CD4-positive, alpha-beta T cell treated with Interleukin-1 beta for 1 hour (primary cell): ENCODE measurements at regions not wholly inside any gene's neighbourhood (a gene's known extent, or its start where the extent isn't known, plus 50 kb on each side); places are given as distances from the start of the nearest gene placed in this dataset.

Experiments
- DNase-seq, 2 donors: peaks; one replicate each; pipeline ENCODE4 v3.0.0-alpha.2; 2020 to 2022

DNA sequence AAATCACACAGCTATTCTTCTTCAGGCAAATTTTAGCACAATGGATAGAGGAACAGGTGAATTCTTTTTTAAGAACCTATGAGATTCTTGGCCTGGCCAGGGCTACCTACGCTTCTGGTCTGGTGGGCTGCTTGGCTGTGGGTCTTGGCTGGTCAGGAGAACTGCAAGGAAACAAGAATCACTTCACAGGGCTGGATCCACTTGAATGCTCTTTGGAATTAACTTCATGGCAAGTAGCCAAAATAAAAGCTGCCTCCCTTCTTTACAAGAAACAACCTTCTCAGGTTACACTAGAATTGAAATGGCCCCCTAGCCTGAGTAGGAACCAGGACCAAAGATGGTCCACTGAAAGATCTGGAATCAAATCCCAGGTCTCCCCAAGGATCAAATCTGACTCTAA, 519.1 kb downstream of the IQCM start:
- no peak for DNase-seq

DNA sequence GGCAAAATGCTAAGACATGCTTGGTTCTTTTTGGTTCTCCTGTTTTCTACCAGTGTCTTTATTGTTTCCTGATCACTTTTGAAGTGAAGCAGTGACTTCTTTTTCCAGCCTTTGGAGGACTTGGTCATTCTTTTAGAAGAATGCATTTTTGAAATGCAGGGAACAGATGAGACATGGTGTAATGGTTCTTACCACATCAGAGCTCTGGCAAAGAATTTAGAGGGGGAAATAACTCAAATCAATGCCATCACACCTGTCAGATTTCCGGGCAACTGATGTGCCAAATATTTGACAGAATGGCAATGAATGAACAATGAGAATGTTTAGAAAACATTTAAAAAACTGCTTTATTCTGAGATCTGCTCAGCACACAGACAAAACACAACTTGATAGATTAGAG, 519.6 kb downstream of the IQCM start:
- DNase-seq, result no peak

DNA sequence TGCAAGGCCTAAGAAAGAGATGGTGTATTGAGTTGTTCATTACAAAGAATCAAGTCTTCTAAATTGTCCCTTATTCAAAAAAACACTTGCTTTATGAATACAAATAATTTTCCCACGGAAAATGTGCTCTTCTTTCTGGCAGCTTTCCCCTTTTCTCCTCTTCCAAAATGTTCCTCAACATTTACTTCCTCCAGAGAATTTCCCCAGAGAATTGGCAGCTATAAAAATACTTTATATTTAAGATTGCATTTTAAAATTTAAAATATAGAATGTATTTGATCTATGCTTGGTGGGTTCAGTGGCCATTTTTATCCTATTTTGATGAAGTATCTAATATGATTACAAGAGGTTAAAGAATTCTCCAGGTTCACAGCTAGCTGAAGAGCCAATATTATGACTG, 521.0 kb downstream of the IQCM start:
- DNase-seq, result no peak

DNA sequence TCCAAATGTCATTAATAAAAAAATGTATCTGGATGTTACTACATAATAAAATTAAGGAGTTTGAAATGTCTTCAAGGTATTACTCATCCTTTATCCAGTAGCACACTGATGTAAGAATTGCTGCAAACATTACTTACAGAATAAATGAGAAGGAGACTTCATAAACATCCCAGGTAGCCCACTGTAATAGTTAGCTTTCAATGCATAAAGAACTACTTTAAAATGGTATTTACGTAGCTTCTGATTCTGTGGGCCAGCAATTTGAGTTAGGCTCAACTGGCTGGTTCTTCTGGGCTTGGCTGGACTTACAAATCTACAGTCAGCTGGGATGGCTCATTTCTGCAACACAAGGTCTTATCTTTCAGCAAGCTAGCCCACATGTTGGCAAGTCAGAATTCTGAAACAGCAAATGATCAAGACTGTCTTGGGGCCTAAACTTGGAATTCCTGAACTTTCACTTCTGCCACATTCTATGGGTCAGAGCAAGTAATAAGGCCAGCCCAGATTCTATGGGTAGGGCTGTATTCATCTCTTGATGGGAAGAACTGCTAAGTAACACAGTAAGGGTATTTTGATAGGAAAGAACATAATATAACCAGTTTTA, 522.5 kb downstream of the IQCM start:
- no peak for DNase-seq

DNA sequence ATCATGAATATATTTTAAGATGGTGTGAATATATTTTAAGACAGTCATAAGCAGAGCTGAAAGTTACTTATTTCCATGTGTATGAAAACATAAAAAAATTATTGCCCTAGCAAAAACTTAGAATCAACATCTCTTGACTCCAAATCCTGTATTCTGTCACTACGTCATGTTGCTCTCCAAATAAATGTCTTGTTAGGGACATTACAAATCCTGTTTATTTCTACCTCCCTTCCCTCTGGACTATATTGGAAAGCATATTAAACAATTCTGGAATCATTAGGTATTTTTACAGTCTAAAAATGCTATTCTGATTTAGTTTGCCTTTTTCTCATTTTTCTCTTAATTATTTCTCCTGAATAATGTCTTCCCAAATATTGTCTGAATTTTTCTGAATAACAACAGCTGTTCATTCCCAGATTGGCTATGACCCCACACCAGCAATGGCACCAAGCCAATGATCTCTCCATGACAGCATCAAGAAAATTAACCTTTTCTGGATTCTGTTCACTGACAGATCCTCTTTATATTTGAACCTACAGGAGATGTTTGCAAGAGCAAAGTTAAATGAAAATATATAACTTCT, 523.1 kb downstream of the IQCM start:
- no peak for DNase-seq

DNA sequence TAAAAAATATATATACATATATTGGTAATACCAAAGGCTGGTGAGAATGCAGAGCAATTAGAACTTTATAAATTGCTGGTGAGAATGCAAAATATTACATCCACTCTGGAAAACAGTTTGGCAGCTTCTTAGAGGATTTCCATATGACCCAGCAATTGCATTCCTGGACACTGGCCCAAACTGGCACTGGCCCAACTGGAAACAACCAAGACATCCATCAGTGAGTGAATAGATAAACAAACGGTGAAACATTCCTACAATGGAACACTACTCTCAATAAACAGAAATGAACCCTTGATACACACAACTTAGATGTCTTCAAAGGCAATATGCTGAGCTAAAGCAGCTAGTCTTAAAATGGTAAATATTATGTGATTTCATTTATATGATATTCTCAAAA, 524.2 kb downstream of the IQCM start:
- DNase-seq, result no peak

- no peak for DNase-seq
Measured at GRCh38 chr4:149280806-149281205, 534.8 kb downstream of the IQCM start.

- DNase-seq, result no peak
Measured at GRCh38 chr4:149279776-149280175, 535.9 kb downstream of the IQCM start.

DNA sequence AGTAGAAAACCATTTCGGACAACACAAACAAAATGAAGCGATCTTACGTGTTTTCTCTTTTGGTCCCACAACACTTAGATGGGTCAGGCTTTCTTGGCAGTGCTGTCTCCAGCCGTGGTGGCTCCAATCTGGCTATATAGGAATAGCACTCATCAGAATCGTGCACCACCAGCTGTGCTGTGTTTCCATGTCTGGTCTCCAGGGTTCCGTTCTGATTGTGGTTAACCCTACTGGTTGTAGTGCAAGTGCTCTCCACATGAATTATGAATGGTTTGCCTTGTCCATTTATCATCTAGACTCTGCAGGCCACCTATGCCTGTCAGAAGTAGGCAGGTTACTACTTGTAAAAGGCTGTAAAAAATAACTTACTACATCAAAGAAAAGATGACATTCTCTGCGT, 536.3 kb downstream of the IQCM start:
- DNase-seq, result no peak

GRCh38 chr4:149277705-149278104, 537.9 kb downstream of the IQCM start:
- no peak for DNase-seq

GRCh38 chr4:149269835-149270234, 545.8 kb downstream of the IQCM start:
- DNase-seq, result no peak

GRCh38 chr4:149266301-149266700, 549.3 kb downstream of the IQCM start:
- DNase-seq, result no peak

- no peak for DNase-seq
Measured at GRCh38 chr4:149265645-149266044, 550.0 kb downstream of the IQCM start.

GRCh38 chr4:149264093-149264733, 551.4 kb downstream of the IQCM start:
- DNase-seq, result peak; percentile 0 to 17

DNA sequence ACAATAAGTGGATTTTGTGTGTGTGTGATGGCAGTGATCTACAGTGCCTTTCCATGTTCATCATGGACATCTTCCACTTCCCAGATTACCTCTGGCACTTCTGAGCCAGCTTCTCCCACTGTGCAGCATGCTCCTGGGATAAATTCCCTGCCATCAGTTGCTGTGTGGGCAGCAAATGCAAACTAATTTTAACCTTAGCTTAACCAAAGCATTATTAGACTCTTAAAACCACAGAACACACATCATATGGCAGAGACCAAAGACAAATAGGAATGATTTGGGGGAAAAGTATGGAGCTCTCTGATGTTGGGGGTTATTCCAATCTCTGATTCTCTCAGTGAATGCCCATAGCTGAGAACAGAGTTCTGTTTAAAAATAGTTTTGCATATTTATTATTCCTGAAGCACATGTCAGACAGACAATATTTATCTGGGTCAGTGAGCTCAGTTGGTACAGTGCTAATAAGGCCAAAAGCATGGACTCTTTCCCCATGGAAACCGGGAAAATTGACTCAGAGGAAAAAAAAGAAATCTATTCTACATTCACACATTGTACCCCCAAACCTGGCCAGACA, 567.4 kb downstream of the IQCM start:
- no peak for DNase-seq

DNA sequence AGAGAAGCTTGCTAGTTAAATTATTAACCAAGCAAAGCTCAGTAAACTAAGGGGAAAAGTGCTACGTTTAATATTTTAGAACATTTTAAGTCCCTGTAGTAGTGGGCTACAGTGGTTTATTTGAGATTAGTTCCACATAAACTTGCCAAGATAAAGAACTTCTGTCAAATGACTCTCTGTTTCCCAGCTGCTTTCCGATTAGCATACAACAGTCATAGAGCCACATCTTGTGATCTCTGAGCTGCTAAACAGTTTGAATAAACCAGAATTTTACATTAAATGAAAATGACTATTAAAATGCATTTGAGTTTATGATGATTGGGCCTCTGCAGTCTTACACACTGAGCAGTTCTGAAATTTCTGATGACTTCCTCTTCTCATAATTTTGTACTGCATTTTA, 568.5 kb downstream of the IQCM start:
- DNase-seq, result no peak

GRCh38 chr4:149245333-149245732, 570.3 kb downstream of the IQCM start:
- DNase-seq, result no peak

- DNase-seq, result no peak
Measured at GRCh38 chr4:149238097-149238496, 577.5 kb downstream of the IQCM start.

- no peak for DNase-seq
Measured at GRCh38 chr4:149234798-149235197, 580.8 kb downstream of the IQCM start.

DNA sequence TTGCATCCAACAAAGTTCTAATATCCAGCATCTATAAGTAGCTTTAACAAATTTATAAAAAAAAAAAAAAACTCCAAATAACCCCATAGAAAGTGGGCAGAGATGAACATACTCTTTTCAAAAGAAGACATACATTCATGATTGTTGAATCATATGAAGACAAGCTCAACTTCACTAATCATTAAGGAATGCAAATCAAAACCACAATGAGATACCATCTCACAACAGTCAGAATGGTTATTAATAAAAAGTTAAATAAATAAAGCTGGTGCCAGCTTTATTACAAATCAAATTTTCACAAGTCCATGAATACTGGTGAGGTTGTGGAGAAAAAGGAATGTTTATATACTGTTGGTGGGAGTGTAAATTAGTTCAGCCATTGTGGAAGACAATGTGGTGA, 592.0 kb downstream of the IQCM start:
- no peak for DNase-seq

GRCh38 chr4:149218672-149219071, 597.0 kb downstream of the IQCM start:
- no peak for DNase-seq

GRCh38 chr4:149214301-149214700, 601.3 kb downstream of the IQCM start:
- DNase-seq, result no peak

- DNase-seq, result no peak
Measured at GRCh38 chr4:149211876-149212275, 603.8 kb downstream of the IQCM start.

DNA sequence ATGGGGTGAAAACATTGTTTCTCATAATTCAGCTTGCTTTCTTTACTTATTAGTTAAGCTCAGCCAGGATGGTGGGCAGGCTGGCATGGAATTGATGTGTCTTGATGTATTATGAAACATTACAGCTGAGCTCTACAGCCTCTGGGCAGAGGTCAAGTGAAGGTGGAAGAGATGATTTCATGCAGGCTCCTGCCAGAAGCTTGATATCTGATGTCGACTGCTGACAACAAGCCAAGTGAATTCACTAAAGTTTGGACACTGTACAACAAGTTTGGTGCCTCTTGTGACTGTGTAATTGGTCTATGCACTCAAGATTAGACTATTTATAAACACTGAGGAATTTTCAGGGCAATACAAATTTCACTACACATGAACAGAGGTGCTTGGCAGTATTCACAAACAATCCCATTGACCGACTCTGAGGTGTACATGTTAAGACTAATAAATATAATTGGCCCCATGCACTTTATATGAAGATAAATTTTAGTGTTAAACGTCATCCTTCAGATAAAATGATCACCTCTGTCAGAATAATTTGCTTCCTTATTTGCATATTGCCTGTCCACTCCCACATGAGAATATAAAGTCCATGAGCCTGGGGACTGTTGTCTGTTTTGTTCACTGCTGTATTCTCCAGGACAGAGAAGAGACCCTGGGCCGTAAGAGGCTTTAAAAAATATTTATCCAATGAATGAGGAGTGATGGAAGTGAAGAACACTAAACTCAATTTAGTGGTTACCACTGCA, 612.2 kb downstream of the IQCM start:
- DNase-seq, result no peak
